Tibial nerve (tissue), 4 donors: ENCODE measurements at regions not wholly inside any gene's neighbourhood (a gene's known extent, or its start where the extent isn't known, plus 50 kb on each side); places are given as distances from the start of the nearest gene placed in this dataset.

Experiments
- CTCF ChIP-seq, 5 experiments: fragments of 200-600 bp in 3 of 5; fragments of 450-650 bp in 2 of 5; sonication (generic) in 3 of 5; IDR thresholded peaks; one replicate each; pipeline ENCODE4 v1.5.1; 2016 to 2019; ENCODE audit warnings: antibody characterized with exemption in 5 of 5, mild to moderate bottlenecking in 3 of 5, moderate library complexity in 2 of 5
- EP300 ChIP-seq, 2 donors: sonication (generic); formaldehyde crosslinking; IDR thresholded peaks; one replicate each; pipeline ENCODE4 v1.6.1; 2017; ENCODE audit warnings: antibody characterized with exemption in 2 of 2, mild to moderate bottlenecking in 1 of 2
- POLR2A ChIP-seq, 2 donors: fragments of 450-650 bp; IDR thresholded peaks; one replicate each; pipeline ENCODE4 v1.6.1; 2017; ENCODE audit warnings: antibody characterized with exemption in 2 of 2, mild to moderate bottlenecking in 2 of 2, moderate library complexity in 2 of 2

- no peak for TF ChIP-seq CTCF (IDR thresholded peaks at IDR 0.05)
- TF ChIP-seq POLR2A (IDR thresholded peaks at IDR 0.05): no peak
- no peak for TF ChIP-seq EP300 (IDR thresholded peaks at IDR 0.05)
These were observed 346.9 kb downstream of the ZSWIM6 start for GRCh38 chr5:61678966-61679365.
